Breast epithelium (tissue), 3 donors: ENCODE measurements at regions not wholly inside any gene's neighbourhood (a gene's known extent, or its start where the extent isn't known, plus 50 kb on each side); places are given as distances from the start of the nearest gene placed in this dataset.

Experiments
- CTCF ChIP-seq, 3 donors: fragments of 450-650 bp; IDR thresholded peaks; one replicate each; pipeline ENCODE4 v1.5.1; 2016 to 2017; ENCODE audit warnings: antibody characterized with exemption in 3 of 3, mild to moderate bottlenecking in 3 of 3, moderate library complexity in 3 of 3
- POLR2A ChIP-seq: fragments of 450-650 bp; IDR thresholded peaks from one replicate; pipeline ENCODE4 v1.6.1; 2016; ENCODE audit warnings: antibody characterized with exemption, mild to moderate bottlenecking, moderate library complexity
- POLR2AphosphoS5 ChIP-seq, 3 donors: sonication (generic); formaldehyde crosslinking; IDR thresholded peaks; one replicate each; pipeline ENCODE4 v1.6.1; 2017; ENCODE audit warnings: antibody characterized with exemption in 3 of 3

GRCh38 chr14:50023671-50024490, 92.5 kb downstream of the VCPKMT start:
- TF ChIP-seq CTCF (IDR thresholded peaks at IDR 0.05), result no peak
- TF ChIP-seq POLR2AphosphoS5 (IDR thresholded peaks at IDR 0.05), result peak in 1 of 3 donors; percentile 34
- no peak for TF ChIP-seq POLR2A
